ENCODE measurements at regions not wholly inside any gene's neighbourhood (a gene's known extent, or its start where the extent isn't known, plus 50 kb on each side); places are given as distances from the start of the nearest gene placed in this dataset.

GRCh38 chr1:30307182-30307581 is 416.2 kb downstream of the MATN1 start:
- no peak for TF ChIP-seq CTCF (IDR thresholded peaks at IDR 0.05; ENCODE audit: control extremely low read depth, extremely low read depth, low read depth, missing control alignments)
- DNase-seq (ENCODE audit: extremely low spot score) = no peak
- CTCF ChIA-PET = no interaction called here
- POLR2A ChIA-PET = no interaction called here

GRCh38 chr1:30305519-30305918 is 417.9 kb downstream of the MATN1 start:
- no peak for TF ChIP-seq CTCF (IDR thresholded peaks at IDR 0.05; ENCODE audit: control extremely low read depth, extremely low read depth, low read depth, missing control alignments)
- ChIA-PET CTCF (no interaction called here), POLR2A (no interaction called here)
- no peak for DNase-seq (ENCODE audit: extremely low spot score)

GRCh38 chr1:30305061-30305460 is 418.3 kb downstream of the MATN1 start:
- DNase-seq (ENCODE audit: extremely low spot score) = no peak
- TF ChIP-seq CTCF (IDR thresholded peaks at IDR 0.05; ENCODE audit: control extremely low read depth, extremely low read depth, low read depth, missing control alignments) = no peak
- CTCF ChIA-PET = no interaction called here
- POLR2A ChIA-PET = no interaction called here

GRCh38 chr1:30304080-30304479 is 419.3 kb downstream of the MATN1 start:
- ChIA-PET CTCF (interaction anchor here (1.3 kb wide), 1 partner anchor 8 kb away, joined by 3 read pairs; no protein-coding TSS in a partner anchor), POLR2A (no interaction called here)
- no peak for DNase-seq (ENCODE audit: extremely low spot score)
- no peak for TF ChIP-seq CTCF (IDR thresholded peaks at IDR 0.05; ENCODE audit: control extremely low read depth, extremely low read depth, low read depth, missing control alignments)

GRCh38 chr1:30303387-30303786 is 420.0 kb downstream of the MATN1 start:
- DNase-seq (ENCODE audit: extremely low spot score) = no peak
- TF ChIP-seq CTCF (IDR thresholded peaks at IDR 0.05; ENCODE audit: control extremely low read depth, extremely low read depth, low read depth, missing control alignments) = no peak
- ChIA-PET CTCF (interaction anchor here (1.3 kb wide), 1 partner anchor 9 kb away, joined by 3 read pairs; no protein-coding TSS in a partner anchor), POLR2A (no interaction called here)

- POLR2A ChIA-PET = no interaction called here
- DNase-seq (ENCODE audit: extremely low spot score) = no peak
- no peak for TF ChIP-seq CTCF (IDR thresholded peaks at IDR 0.05; ENCODE audit: control extremely low read depth, extremely low read depth, low read depth, missing control alignments)
- CTCF ChIA-PET = interaction anchor here (1.3 kb wide), 1 partner anchor 10 kb away, joined by 3 read pairs; no protein-coding TSS in a partner anchor
Measured at GRCh38 chr1:30302858-30303257, 420.5 kb downstream of the MATN1 start.

- POLR2A ChIA-PET = no interaction called here
- no peak for TF ChIP-seq CTCF (IDR thresholded peaks at IDR 0.05; ENCODE audit: control extremely low read depth, extremely low read depth, low read depth, missing control alignments)
- DNase-seq (ENCODE audit: extremely low spot score) = no peak
- CTCF ChIA-PET = interaction anchor here (1.2 to 1.3 kb wide), 2 partner anchors 12 to 17 kb away, joined by 3 to 4 read pairs; no protein-coding TSS in a partner anchor
Measured at GRCh38 chr1:30300669-30301068, 422.7 kb downstream of the MATN1 start.

All from GM10248 (cell line).